NCI-H1930 (cell line): ENCODE measurements at regions not wholly inside any gene's neighbourhood (a gene's known extent, or its start where the extent isn't known, plus 50 kb on each side); places are given as distances from the start of the nearest gene placed in this dataset.
A peak's percentile ranks its signal among the peaks of the same experiment; 100 is the strongest.

Experiments
- DNase-seq, 2 experiments: peaks; one replicate each; lab custom pipeline; 2025; lab: John Stamatoyannopoulos, UW

DNA sequence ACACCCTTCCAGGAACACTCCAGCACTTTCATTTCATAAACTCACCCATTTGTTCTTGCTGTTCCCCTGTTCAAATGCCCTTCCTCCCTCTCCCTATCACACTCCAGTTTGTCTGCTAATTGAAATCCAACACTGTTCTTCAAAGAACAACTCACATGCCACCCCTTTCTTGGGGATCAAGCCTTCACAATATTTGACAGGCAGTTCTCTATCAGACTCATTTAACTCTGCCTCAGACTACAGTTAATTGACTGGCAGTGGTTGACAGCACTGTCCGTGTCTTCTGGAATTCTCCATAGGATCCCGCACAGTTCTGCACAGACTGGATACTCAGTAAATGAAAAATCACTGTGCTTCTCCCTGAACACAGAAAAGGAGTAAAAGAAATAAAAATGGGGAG is 87.8 kb downstream of the PMP22 start:
- no peak for DNase-seq

DNA sequence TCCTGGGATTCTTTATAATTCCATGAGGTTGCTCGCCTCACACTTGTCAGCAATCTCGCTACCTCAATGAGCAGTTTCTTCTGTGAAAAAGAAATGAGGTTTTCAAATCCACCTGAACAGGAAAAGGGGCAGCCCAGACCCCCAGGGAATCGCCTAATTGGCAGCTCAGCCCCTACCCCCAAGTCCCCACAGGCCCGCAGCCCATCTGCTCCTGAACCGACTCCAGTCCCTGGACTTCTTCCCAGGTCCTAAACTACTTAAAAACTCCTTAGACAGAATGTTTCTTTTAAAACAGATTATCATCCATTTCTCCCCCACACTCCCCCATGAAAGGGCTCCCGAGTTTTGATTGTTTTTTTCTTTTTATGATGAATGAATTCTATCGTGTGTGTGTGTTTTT is 89.8 kb downstream of the PMP22 start:
- DNase-seq, result no peak

DNA sequence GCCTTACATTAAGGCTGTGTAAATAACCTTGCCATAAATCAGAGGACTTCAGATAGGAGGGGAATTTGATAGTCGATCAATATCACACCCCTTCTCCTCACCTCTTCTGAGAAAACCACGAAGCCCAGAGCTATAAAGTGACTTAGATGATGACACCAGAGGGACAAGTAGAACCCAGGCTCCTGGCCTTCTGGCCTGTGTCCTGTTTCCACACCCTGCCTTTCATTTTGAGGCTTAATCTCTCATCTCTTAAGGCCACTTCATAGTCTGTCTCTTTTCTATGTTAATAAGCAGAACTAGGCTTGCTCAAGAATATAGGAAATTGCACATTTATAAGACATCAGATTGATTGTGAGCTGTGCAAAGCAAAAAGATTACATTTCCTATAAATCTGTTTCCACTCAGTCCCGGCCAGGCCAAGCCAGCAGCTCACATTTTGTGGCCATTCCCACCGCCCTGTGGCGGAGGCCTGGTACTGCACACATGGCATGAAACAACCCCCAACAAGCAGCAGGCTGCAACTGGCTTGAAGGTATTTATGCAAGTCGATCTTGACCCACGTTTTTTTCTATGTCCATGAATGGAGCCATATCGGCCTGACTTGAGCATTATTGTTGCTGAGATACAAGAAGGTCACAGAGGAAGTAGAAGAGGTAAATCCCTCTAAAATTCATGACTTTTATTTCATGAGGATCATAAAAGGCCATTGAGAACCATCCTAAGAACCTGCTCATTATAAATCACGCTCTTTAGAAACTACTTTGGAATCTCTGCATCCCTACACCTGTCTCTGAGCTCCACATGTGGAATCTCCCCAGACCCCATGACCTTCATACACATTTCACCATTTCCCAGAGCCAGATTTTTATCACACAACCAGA is 93.7 kb downstream of the PMP22 start:
- DNase-seq, result peak; percentile 51 to 61

DNA sequence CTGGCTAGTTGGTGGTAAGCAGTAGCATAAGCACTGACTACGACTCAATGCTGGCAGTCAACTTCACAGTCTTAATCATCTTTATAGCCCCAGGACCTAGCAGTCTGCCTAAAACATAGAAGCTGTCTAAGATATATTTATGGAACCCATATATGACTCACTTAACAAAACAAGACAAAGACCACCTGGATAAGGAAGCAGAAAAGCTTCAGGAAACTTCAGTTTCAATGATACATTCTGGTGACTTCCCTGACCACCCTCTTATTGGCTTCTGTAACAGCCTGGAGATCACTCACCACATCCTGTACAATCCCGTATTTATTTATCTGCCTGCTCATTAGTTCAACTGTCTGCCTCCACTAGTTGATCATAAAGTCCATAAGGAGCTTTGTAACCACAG is 95.5 kb downstream of the PMP22 start:
- DNase-seq, result no peak

DNA sequence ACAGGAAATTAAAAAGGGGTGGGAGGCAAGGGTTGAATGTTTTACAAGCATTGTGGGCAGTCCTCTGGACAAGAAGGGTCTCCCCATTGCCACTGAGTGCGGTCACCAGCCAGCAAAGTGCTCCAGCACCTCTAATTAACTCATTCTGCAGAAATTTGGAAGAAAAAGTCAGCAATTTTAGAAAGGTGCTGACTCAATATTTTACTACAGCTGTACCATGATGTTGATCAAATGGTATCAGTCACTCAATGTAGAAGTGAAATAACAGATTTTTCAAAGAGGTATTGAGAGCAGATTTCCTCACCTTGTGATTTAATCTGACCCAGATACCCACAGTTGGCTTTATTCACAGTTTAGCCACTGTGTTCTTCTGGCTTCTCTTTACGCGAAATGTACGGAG is 96.7 kb downstream of the PMP22 start:
- no peak for DNase-seq

DNA sequence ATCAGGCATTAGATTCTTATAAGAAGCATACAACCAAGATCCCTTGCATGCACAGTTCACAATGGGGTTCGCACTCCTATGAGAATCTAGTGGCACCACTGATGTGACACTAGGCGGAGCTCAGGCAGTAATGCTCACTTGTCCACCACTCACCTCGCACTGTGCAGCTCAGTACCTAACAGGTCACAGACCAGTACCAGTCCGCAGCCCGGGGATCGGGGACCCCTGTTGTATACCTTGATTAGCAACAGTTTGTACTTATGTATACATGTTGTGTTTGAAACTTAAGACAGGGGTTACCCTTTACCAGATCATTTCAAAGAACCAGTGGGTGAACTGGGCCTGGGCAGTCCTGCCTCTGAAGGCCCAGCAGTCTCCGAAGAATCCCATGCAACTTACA is 103.7 kb downstream of the PMP22 start:
- no peak for DNase-seq

DNA sequence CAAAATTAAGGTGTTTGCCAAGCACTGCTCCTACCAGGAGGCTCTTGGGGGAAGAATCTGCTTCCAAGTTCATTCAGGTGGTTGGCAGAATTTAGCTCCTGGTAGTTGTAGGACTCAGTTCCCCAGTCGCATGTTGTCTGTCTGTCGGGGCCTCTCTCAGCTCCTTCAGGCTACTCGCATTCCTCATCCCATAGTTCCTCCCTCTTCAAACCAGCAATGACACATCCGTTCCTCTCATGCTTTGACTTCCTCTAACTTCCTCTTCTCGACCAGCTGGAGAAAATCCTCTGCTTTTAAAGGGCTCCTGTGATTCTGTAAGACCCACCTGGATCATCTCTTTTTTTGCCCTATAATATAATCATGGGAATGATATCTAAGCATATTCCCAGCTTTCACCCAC is 108.1 kb downstream of the PMP22 start:
- DNase-seq, result no peak

DNA sequence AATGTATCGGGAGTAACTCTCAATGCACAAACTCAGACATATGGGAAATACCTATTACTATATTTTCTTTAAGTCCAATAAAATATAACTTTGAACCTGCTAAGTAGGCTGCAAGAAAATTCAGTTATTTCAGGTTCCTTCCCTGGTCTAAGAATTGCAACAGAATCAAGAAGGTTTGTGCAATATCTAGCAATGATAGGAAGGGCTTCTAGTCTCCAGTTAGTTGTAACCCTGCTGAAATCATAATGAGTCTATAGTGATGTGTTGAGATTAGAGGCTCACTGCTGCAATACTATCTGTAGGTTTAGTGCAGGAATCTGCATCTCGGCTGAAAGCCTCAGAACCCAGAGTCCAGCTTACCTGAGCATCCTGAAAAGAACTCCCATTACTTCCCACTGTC is 110.5 kb downstream of the PMP22 start:
- DNase-seq, result no peak

DNA sequence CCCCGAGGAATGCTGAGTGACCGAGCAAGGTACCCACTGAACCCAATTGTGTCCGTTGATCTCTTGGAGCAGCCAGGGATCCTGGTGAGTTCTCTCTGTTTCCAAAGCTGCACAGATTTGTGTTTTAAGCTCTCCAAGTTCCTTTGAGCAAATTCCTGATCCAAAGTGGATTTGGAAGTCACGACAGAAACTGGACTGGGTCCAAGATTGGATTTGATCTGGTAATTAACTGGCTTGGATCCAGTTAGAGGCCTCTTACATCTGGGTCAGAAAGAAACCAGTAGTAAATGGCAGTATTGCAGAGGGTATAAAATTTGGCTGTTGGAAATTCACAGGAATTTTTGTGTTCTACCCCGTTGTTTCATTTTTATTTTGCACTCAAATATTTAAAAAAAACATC is 119.5 kb downstream of the PMP22 start:
- DNase-seq, result no peak

DNA sequence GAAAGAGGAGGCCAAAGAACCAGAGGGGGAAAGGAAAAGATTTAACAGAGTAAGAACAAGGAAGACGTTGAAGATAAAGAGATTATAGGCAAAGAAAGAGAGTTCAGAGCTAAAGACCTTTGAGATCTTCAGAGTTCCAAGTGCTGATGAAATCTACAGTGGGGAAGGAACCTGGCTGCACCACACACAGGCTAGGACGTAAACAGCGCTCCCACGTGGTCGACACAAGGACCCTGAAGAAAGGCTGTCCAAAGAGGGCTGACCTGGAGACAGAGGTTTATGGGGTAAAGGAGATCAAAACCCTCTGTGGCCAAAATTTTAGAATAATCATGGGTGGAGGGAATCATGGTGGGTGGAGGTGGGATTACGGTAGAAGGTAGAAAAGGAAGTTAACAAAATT is 121.6 kb downstream of the PMP22 start:
- no peak for DNase-seq

DNA sequence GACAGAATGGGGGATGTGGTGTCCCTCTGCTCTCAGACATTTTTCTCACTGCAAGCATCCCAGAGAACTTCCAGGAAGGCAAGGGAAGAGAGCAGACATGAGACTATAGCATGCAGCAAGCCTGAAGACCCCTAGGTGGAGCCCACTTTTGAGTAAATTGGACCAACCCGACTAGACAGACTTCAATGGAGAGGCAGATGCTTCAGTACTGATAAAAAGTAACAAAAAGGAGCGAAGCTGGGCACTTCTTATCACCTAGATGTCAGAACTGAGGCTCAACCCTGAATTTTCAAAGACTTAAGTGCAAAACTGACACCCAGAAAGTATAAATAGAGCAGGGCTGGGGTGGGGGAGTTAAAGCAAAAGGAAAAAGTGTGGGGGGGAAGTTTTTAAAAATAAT is 130.8 kb downstream of the PMP22 start:
- no peak for DNase-seq

DNA sequence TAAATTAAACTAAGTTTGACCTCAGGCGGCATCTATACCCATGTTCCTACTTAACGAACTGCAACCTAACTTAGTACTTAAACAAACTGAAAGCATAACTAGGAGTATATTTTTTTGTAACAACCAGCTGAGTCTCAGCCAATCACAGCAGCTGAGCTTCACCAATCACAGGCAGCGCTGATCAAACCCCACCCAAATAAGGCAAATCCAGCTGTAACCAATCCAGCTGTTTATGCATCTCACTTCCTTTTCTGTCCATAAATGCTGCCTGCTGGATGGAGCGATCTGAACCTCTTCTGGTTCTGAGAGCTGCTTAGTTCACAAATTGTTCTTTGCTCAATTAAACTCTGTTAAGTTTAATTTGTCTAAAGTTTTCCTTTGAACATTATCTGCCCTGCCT is 131.3 kb downstream of the PMP22 start:
- no peak for DNase-seq

DNA sequence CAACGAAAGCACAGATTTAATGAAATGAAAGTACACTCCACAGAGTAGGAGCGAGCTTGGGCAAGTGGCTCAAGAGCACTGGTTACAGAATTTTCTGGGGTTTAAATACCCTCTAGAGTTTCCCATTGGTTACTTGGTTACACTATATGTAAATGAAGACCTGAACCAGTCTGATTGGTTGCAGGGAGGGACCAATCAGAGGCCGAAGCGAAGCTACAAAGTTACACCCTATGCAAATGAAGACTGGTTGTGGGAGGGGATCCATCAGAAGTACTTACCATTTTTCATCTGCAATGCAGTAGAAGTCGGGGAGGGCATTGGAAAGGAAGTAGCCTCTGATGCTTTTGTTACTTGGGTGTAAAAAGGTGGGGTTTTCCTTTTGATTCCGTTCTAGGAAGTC is 132.0 kb downstream of the PMP22 start:
- DNase-seq, result no peak

DNA sequence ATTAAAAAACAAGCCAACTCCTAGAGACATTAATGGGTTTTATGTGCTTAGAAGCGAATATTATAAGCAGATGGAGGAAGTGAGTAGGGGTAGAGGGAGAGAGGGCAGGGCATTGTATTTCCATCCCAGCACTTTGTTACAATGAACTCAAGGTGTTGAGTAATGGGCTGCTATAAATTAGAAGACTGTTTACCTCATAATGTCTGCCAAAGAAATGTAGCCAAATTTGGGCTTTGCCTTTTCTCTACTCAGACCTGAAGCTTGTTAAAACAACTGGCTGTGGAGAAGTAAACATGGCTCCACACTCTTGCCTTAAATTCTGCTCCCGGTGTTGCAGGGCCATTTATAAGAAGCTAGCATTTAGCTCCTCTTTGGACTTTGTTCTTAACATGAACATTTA is 134.7 kb downstream of the PMP22 start:
- DNase-seq, result no peak

DNA sequence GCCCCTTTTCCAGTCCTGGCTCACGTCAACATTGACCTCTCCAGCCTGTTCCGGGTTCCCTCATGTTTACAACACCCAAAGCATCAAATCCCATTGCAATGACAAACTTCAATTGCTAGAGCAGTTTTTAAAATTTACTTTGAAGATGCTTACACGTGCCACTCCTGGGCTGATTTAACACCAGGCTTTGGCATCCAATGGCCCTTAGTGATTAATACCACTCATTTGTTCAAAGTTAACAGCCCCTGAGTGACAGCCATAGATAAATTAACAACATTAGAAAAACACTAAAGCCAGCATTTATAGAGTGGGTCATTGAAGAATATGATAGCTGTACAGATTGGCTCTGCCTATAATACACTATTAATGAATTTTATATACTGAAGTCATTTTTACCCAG is 135.1 kb downstream of the PMP22 start:
- DNase-seq, result no peak

DNA sequence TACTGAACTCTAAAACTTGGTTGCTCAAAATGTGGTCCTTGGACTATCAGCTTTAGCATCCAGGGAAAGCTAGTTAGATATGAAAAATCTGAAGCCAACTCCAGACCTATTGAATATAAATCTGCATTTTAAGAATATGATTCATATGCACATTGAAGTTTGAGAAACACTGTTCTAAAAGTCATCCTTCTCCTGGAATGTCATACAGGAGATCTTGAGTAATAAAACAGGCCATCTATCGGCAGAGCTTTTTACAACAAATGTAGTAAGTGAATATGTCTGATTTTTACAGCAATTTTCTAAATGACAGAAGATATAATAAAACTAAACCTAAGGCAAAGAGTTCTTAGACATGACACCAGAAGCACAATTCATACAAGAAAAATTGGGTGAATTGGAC is 140.4 kb downstream of the PMP22 start:
- DNase-seq, result no peak

DNA sequence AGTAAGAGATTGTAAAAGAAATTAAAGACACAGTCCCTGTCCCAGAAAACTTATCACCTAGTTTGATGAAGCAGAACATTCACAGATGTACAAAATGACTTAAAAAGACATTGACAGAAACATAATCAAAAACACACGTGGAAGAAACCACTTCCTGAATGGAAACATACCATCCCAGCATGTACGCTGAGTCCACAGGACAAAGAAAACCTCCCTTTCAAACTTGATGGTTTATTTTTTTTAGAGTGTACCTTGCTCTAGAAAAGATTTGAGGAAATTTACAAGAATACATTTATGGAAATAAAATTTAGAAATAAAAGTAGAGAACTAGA is 140.9 kb downstream of the PMP22 start:
- DNase-seq, result no peak

DNA sequence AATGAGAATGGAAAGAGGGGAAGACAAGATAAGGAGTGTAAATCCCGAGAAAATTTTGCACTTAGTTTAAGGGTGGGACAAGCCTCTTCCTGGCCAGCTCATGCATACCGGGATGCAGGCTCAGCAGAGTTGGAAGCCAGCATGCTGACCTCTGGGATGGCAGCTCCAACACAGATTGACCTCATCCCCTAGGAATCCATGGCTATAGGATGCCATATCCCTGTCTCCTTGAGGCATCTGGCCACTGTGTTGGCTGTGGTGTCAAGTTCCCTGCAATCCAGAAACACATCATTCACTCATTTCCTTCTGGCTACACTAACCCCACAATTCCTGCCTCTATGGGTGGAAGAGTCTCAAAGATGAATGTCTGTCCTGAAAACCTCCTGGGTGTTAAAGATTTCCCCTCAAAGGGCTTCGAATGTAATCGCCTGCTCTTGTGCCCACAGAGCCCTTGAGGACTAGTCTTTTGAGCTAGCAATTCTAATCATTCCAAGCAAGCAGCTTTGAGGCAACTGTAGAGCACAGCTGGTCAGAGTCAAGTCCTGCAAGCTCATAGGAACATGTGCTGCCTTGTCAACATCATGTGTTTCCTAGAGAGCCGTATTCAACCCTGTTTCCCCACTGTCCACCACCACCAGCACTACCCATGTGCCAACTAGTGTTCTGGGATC is 141.4 kb downstream of the PMP22 start:
- DNase-seq, result no peak

DNA sequence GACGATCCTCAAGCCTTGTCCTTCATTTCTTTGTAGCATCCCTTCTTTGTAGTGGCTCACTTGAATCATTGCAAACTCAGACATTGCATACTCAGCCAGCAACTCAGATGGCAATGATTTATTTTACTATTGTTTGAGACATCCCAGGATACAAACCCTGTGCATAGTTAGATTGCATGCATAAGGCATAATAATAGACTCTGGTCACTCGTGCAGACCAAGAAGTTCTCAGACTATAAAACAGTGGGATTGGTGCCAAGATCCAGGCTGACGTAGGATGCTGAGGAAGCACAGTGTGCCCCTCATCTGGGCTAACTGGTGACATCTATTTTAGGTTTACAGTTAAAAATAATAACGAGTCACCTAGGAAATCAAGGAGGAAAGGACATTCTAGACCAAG is 142.3 kb downstream of the PMP22 start:
- no peak for DNase-seq

DNA sequence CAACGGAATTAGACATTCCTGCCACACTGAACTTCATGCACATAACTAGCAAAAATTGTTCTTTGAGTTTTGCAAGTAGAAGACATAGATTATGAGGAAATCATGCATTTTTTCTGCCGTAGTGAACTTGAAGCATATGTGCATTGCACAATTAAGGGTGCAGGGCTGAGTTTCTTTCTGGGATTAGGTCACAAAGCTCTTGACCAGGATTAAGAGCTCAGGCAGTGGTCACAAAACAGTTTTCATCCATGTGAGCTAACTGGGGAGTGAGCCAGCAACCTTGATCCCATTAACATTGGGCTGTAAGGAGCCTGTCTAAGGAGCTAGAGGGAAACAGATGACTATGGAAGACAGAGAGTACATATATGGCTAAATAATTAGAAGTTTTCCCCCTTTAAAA is 143.7 kb downstream of the PMP22 start:
- DNase-seq, result no peak

DNA sequence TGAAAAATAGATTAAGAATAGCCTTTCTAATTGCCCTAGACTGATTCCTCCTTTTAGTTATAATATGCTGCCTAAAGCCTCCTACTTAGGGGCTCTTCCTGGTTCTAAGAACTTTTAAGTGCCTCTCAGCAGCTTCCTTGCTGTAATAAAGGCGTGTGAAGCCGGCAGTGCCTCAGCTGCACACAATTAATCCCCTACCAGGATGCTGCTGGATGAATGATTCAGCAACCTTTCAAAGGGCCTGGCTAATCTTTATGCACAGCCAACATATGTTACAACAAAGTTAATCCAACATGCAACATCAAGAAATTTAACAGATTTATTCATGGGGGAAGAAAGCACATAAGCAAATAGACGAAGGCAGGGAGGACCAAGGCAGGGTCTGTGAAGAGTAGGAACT is 145.2 kb downstream of the PMP22 start:
- no peak for DNase-seq

DNA sequence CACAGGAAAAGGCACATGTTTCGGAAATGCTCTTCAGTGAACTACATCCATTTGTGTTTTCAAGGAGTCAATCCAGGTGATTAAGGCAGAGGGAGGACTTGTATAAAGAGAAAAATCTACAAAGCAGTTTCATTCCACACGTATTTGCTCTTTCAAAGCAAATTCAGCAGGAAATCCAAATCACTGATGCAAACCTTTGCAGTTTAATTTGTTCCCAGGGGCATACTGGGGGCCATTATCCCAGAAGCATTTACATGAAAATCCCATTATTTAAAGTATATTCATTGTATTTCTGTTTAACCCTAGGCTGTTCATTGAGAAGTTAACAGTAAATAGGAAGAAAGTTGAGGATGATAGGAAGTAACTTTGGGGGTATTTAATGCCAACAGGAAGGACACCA is 147.9 kb downstream of the PMP22 start:
- no peak for DNase-seq

DNA sequence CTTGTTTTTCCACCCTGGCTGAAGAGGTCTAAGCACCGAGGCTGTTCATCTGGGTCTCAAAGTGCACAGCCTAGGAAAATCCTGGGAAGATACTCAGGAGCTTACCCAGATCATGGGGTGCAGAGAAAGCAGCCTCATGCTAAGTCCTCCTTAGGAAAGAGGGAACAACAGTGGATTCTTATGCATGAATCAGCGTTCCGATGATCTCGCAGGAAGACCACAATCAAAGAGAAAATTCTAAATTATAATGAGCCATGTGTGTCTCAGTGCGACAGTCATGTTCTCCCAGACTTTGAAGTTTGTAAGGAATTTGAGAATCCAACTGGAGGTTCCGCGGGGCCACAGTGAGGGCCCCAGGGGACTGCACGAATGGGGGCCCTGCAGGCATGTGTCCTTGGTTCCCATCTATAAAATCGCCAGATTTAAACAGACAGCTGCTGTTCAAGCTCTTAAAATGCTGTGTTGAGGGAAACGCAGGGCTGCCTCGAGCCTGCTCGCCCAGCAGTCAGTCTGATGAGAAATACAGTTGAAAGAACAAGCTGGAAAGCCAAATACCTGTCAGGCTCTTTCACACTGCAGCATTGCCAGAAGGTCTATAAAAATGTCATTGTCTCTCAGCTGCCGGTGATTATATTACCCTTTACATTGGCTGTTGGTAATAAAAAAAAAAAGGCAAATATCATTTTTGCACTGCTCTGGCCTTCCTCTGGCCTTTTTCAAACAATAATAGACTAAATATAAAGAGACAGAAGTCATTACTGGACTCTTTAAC is 152.1 kb downstream of the PMP22 start:
- peak in 1 of 2 experiments; percentile 16 for DNase-seq
